SH-SY5Y (cell line): ENCODE measurements at regions not wholly inside any gene's neighbourhood (a gene's known extent, or its start where the extent isn't known, plus 50 kb on each side); places are given as distances from the start of the nearest gene placed in this dataset.

Source experiments
- GATA2 ChIP-seq: IDR thresholded peaks from 2 replicates; pipeline ENCODE4 v1.6.1; 2011; ENCODE audit warnings: mild to moderate bottlenecking, low read depth, low read length
- GATA3 ChIP-seq: IDR thresholded peaks from 2 replicates; pipeline ENCODE4 v1.6.1; 2011; ENCODE audit warnings: low read depth, mild to moderate bottlenecking, low read length, moderate library complexity

GRCh38 chr5:68529581-68529980 lies 314.0 kb downstream of the PIK3R1 start:
- TF ChIP-seq GATA3 (no peak), GATA2 (no peak)

GRCh38 chr5:68531970-68532369 lies 316.4 kb downstream of the PIK3R1 start:
- no peak for TF ChIP-seq GATA2
- TF ChIP-seq GATA3, result no peak

DNA sequence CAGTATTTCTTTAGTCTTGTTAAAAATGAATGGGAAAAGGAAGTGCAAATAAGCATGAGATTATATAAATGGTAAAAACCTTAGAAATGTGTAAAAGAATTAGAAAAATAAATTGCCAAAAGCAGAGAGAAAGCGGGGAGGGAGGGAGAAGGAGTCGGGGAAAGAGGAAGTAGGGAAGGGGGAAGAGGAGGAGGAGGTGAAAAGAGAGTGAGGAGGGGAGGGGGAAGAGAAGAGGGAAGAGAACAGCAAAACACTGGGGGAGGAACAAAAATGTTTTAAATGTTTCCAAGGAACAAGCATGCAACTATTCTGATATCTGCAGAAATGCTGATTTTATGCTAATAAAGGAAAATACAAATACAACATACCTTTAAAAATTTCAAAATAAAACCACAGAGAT lies 317.5 kb downstream of the PIK3R1 start:
- TF ChIP-seq GATA3 (no peak), GATA2 (no peak)

DNA sequence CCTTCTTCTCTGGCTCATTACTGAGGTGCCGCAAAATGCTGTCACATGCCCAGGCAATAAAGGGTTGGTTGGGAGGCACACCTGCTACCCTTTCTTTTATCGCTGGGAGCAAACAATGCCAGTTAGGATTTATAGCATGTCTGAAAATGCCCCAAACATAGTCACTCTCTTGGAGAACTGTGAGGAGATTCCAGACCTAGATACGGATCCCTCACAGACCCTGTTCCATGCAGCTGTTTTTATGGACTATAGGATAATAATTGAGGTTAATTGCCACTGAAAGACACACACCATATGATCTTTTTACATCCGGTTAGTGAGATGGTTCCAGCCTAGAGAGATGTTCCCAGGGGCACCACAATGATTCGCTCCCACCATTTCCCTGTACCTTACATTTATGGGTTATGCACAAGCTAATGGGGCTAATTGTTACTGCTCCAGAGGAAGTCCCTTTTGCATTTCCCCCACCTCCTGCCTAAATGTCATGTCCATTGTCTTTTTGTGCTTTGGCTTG lies 318.1 kb downstream of the PIK3R1 start:
- peak; percentile 96 for TF ChIP-seq GATA3
- TF ChIP-seq GATA2, result peak; percentile 97

DNA sequence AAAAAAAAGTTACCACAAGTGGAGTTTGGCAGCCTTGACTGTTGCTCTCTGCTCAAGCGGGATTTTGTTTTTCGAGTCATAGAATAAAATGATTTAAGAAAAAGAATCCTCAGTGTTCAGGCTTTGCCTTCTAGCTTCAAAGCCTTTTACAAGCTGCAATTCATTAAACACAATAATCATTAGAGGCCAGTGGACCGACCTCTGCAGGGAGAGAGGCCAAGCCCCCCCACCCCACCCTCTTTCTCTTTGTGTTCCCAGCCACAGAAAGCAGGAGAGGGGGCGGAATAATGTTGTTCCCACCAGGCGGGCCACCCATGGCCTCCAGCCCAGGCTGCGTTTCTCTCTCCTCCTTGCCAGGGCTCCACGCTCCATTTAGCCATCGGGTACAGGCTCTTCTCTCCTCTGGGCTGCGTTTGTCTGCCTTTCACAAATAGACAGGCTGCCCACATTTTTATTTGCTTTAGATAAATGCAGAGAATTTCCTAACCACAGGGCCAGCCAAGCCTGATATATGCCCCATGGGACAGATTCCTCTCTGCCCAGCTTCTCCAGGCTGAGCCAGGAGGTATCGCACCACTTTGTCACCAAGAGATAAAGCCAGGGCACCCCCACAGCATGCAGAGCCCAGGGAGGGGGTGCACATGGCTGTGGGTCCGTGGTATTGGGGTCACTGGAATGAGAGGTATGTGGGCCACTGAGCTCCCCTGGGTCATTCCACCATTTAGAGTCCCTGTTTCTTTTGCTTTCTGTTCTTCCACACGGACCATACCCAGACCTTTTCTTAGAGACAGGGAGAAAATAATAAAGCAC lies 318.8 kb downstream of the PIK3R1 start:
- no peak for TF ChIP-seq GATA2
- no peak for TF ChIP-seq GATA3

DNA sequence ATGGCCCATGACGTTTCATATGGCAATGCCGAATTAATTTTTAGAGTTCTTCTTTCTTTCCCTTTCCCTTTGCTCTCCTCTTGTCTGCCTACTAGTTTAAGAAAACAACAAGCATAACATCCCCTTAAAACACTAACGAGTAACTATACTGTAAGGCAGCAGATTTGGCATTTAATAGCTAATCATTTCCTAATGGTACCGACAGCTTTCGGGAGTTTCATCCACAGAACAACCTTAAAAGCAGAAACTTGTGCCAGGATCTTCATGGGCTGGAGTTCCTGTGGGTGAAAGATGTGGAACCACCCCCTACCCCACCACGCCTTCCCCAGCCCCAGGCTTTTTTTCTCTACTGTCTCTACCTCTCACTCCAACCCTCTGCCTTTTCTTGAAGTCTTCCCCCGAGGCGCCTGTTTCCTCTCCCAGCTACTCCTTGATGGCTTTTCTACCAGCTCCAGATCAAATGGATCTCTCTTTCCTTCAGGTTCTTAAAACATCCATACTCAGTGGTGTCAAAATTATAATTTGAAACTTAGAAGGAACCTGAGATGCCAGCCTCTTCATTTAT lies 319.5 kb downstream of the PIK3R1 start:
- TF ChIP-seq GATA3 (no peak), GATA2 (no peak)

DNA sequence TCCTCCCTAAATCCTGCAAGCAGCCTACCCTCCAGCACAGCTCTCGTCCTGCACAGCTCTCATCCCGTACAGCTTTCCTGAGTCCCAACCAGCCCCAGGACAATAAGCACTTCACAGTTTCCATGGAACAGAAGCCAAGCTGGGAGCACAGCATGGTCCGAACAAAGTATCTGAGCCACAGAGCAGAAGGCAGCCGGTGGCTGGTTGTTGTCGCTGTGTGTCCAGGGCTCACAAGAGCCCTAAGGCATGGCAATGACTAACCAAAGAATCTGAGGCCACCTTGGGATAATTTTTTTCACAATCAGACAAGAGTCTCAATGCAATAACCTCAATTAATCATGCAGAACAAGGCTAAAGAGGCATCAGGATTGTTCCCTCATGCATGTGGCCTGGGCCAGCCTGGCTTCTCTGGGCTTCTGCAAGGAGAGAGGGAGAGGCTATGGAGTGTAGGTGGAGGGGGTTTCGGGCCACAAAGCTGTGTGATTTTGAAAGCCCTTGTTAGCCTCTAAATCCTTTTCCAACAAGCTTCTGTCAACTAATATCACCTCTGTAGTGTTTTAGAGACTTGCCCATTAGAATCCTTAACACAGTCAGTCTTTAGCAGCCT lies 323.4 kb downstream of the PIK3R1 start:
- TF ChIP-seq GATA2 (no peak), GATA3 (no peak)

- TF ChIP-seq GATA2, result no peak
- no peak for TF ChIP-seq GATA3
Observed at GRCh38 chr5:68540798-68541590, 325.4 kb downstream of the PIK3R1 start.

- TF ChIP-seq GATA3, result no peak
- no peak for TF ChIP-seq GATA2
Observed at GRCh38 chr5:68542207-68542606, 326.7 kb downstream of the PIK3R1 start.

- TF ChIP-seq GATA2, result no peak
- TF ChIP-seq GATA3, result no peak
Observed at GRCh38 chr5:68543212-68543611, 327.7 kb downstream of the PIK3R1 start.

DNA sequence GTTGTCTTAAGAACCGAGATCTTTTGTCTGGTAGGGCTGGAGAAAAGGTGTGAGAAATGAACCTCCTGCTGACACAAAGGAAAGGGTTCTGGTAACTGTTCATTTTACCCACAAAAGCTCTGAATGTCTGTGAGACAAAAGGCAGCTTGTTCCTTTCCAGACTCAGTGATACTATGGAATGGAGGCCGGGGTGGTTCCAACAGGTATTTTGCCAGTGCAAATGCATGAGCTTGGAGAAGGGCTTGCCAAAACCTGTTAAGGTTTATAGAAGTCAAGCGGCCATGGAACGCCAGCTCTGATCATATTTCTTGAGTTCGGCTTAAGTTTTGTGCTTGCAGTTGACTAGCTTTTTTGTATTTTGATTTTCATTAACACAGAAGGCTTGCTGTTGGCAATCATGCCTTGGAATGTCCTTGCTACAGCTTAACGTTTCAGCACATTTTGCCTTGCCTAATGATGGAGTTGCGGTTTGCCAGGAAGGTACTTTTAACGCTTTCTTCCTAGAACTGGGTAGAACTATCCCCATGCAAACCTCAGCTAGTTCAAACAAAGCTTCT lies 328.6 kb downstream of the PIK3R1 start:
- TF ChIP-seq GATA2 (no peak), GATA3 (no peak)

DNA sequence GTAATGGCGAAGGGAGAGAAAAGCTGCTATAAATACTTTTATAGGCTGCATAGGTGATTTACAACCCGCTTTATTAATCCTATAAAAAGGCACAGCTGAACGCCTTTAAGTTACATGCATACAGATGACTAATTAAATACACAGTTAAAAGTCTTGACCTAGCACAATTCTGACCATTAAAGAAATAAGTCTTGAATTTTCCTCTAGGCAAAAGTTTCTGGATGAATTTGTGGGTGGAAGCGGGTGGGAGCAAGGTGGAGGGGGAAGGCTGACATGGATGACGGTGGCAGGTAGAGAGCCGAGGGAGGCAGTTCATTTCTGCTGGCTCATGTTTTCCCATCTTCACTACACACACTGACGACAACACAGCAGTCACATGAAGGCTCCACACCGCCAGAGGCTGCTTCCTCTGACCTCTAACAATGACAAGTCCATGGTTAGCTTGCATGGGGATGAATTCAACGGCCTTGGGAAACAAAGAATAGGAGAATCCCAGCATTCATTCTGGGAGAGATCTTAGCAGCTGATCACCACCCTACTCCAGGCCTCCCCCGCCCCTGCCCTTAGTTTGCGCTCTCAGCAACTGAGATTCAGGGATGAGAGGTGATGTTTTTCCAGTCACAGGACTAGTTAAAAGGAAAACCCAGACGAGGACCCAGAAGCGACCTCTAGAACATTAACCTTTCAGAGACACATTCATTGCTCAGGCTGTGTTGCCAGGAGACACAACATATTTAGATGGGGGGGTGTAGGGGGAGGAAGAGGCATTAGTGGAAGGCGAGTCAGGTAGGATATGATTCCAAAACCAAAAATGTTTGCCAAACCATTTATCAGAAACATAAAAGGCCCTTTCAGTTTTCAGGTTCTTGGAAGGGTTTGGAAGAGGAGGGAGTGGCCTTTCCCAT lies 329.3 kb downstream of the PIK3R1 start:
- TF ChIP-seq GATA2, result no peak
- TF ChIP-seq GATA3, result no peak

DNA sequence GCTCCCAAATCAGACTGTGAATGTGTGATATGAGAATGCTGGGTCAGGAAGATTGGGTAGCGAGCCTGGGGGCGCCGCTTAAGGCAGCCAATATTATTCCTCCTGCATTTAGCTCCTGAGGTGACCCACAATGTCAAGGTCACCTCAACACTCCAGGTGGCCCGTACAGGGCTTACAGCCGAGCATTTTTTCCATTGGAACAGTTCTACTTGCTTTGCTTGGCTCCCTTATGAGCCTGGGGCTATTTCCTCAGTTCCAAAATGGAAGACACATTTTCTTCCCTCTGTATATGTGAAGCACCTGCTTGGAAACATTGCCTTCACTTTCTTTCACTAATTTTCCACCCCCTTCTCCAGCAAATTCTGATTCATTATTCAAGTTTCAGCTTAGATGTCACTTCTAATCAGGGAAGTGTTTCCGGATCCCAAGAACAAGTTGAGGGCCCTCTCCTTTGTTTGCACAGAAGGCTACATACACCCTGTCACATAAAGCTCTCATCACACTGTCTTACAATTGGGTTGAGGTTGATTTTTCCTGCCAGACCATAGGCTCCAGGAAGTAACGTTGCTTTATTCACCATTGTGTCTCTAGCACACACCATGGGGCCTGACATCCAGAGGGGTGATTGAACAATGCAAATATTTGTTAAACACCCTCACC lies 330.2 kb downstream of the PIK3R1 start:
- no peak for TF ChIP-seq GATA3
